Glutamatergic neuron (in vitro differentiated cells): ENCODE measurements at regions not wholly inside any gene's neighbourhood (a gene's known extent, or its start where the extent isn't known, plus 50 kb on each side); places are given as distances from the start of the nearest gene placed in this dataset.

Experiments used
- DNase-seq: peaks from one replicate; pipeline ENCODE4 v3.0.0; 2022
- H3K27ac Mint-ChIP-seq: one replicate; pipeline ENCODE4 v1.8.0; 2020; ENCODE audit warnings: mild to moderate bottlenecking, mixed read lengths, inconsistent platforms; ENCODE audit not compliant: unreplicated experiment
- H3K27me3 Mint-ChIP-seq: one replicate; pipeline ENCODE4 v1.8.0; 2020; ENCODE audit warnings: mild to moderate bottlenecking, moderate library complexity, mixed read lengths, inconsistent platforms; ENCODE audit not compliant: unreplicated experiment
- H3K36me3 Mint-ChIP-seq: one replicate; pipeline ENCODE4 v1.8.0; 2020; ENCODE audit warnings: mild to moderate bottlenecking, mixed read lengths, inconsistent platforms; ENCODE audit not compliant: unreplicated experiment
- H3K4me1 Mint-ChIP-seq: one replicate; pipeline ENCODE4 v1.8.0; 2020; ENCODE audit warnings: mild to moderate bottlenecking, low read depth, mixed read lengths, inconsistent platforms; ENCODE audit not compliant: unreplicated experiment
- H3K4me3 Mint-ChIP-seq: one replicate; pipeline ENCODE4 v1.8.0; 2020; ENCODE audit warnings: mild to moderate bottlenecking, mixed read lengths, inconsistent platforms; ENCODE audit not compliant: unreplicated experiment
- H3K9me3 Mint-ChIP-seq: one replicate; pipeline ENCODE4 v1.8.0; 2020; ENCODE audit warnings: mild to moderate bottlenecking, moderate library complexity, mixed read lengths, inconsistent platforms; ENCODE audit not compliant: unreplicated experiment
- CTCF ChIP-seq: fragments of 200-600 bp; sonication (generic); IDR thresholded peaks from one replicate; pipeline ENCODE4 v1.5.0; 2021; ENCODE audit not compliant: partially characterized antibody, unreplicated experiment

GRCh38 chr15:91611561-91612323 is 241.8 kb upstream of the SLCO3A1 start:
- H3K4me1 Mint-ChIP-seq, result no peaks in the 10 kb centered on the region
- no peak overlapping the region for H3K27ac Mint-ChIP-seq
- H3K36me3 Mint-ChIP-seq, result no peaks in the 10 kb centered on the region
- no peaks in the 10 kb centered on the region for H3K27me3 Mint-ChIP-seq
- no peak for TF ChIP-seq CTCF
- peaks cover 2% of the 10 kb centered on the region for H3K9me3 Mint-ChIP-seq
- DNase-seq, result no peak
- H3K4me3 Mint-ChIP-seq, result no peak overlapping the region

GRCh38 chr15:91620229-91620628 is 233.3 kb upstream of the SLCO3A1 start:
- DNase-seq, result no peak
- Mint-ChIP-seq H3K27ac (no peak overlapping the region), H3K4me3 (no peak overlapping the region), H3K9me3 (peaks cover 2% of the 10 kb centered on the region), H3K36me3 (no peaks in the 10 kb centered on the region), H3K4me1 (no peaks in the 10 kb centered on the region), H3K27me3 (no peaks in the 10 kb centered on the region)
- TF ChIP-seq CTCF, result no peak

GRCh38 chr15:91622235-91622634 is 231.3 kb upstream of the SLCO3A1 start:
- no peaks in the 10 kb centered on the region for H3K36me3 Mint-ChIP-seq
- H3K9me3 Mint-ChIP-seq, result no peaks in the 10 kb centered on the region
- no peaks in the 10 kb centered on the region for H3K27me3 Mint-ChIP-seq
- DNase-seq, result no peak
- no peak for TF ChIP-seq CTCF
- no peak overlapping the region for H3K27ac Mint-ChIP-seq
- no peaks in the 10 kb centered on the region for H3K4me1 Mint-ChIP-seq
- H3K4me3 Mint-ChIP-seq, result no peak overlapping the region

GRCh38 chr15:91622711-91623342 is 230.7 kb upstream of the SLCO3A1 start:
- Mint-ChIP-seq H3K27ac (no peak overlapping the region), H3K27me3 (no peaks in the 10 kb centered on the region), H3K4me1 (no peaks in the 10 kb centered on the region), H3K4me3 (no peak overlapping the region), H3K9me3 (no peaks in the 10 kb centered on the region), H3K36me3 (no peaks in the 10 kb centered on the region)
- DNase-seq, result no peak
- TF ChIP-seq CTCF, result no peak

GRCh38 chr15:91624353-91624968 is 229.0 kb upstream of the SLCO3A1 start:
- no peaks in the 10 kb centered on the region for H3K9me3 Mint-ChIP-seq
- no peaks in the 10 kb centered on the region for H3K36me3 Mint-ChIP-seq
- no peak overlapping the region for H3K27ac Mint-ChIP-seq
- TF ChIP-seq CTCF, result no peak
- H3K4me3 Mint-ChIP-seq, result no peak overlapping the region
- no peak for DNase-seq
- no peaks in the 10 kb centered on the region for H3K27me3 Mint-ChIP-seq
- no peaks in the 10 kb centered on the region for H3K4me1 Mint-ChIP-seq
